Transverse colon (tissue), 4 donors: ENCODE measurements at regions not wholly inside any gene's neighbourhood (a gene's known extent, or its start where the extent isn't known, plus 50 kb on each side); places are given as distances from the start of the nearest gene placed in this dataset.

Experiments
- EP300 ChIP-seq: sonication (generic); formaldehyde crosslinking; IDR thresholded peaks from one replicate; pipeline ENCODE4 v1.6.1; 2017; ENCODE audit warnings: antibody characterized with exemption, low read depth
- POLR2A ChIP-seq: fragments of 450-650 bp; IDR thresholded peaks from one replicate; pipeline ENCODE4 v1.6.1; 2016; ENCODE audit warnings: antibody characterized with exemption, mild to moderate bottlenecking, moderate library complexity
- POLR2AphosphoS5 ChIP-seq, 3 donors: sonication (generic); formaldehyde crosslinking; IDR thresholded peaks; one replicate each; pipeline ENCODE4 v1.6.1; 2016; ENCODE audit warnings: antibody characterized with exemption in 3 of 3
- TF ChIP-seq, protein P1 (sequence below), 5 experiments: fragments of 200-600 bp in 3 of 5; fragments of 450-650 bp in 2 of 5; sonication (generic) in 3 of 5; IDR thresholded peaks; 1 replicate in 2 of 5; 2 replicates in 3 of 5; pipeline ENCODE4 v1.5.1; 2016 to 2017; ENCODE audit warnings: antibody characterized with exemption in 5 of 5, inconsistent platforms in 3 of 5, mild to moderate bottlenecking in 2 of 5, moderate library complexity in 1 of 5

DNA sequence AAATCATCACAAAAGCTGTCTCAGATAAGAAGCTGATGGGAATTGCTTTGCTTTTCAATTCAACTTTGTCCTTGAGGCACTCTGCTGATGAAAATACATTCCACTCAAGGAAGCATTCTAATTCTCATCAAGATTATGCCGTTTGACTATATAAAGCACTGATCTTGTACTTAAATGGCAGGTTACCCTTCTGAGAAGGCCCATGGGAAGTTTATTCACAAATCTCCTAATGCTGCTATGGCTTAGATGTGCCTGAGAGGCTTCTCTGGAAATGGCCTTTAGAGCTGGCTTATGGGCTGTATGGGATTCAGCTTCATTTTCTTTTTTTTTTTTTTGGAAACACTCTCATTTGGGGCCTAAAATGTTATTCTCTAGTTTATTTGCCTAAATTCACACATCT is 69.7 kb upstream of the ARNT2 start:
- TF ChIP-seq, protein P1, sequence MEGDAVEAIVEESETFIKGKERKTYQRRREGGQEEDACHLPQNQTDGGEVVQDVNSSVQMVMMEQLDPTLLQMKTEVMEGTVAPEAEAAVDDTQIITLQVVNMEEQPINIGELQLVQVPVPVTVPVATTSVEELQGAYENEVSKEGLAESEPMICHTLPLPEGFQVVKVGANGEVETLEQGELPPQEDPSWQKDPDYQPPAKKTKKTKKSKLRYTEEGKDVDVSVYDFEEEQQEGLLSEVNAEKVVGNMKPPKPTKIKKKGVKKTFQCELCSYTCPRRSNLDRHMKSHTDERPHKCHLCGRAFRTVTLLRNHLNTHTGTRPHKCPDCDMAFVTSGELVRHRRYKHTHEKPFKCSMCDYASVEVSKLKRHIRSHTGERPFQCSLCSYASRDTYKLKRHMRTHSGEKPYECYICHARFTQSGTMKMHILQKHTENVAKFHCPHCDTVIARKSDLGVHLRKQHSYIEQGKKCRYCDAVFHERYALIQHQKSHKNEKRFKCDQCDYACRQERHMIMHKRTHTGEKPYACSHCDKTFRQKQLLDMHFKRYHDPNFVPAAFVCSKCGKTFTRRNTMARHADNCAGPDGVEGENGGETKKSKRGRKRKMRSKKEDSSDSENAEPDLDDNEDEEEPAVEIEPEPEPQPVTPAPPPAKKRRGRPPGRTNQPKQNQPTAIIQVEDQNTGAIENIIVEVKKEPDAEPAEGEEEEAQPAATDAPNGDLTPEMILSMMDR (IDR thresholded peaks at IDR 0.05): no peak
- TF ChIP-seq POLR2AphosphoS5 (IDR thresholded peaks at IDR 0.05) (no peak), POLR2A (no peak), EP300 (no peak)
